ENCODE measurements at regions not wholly inside any gene's neighbourhood (a gene's known extent, or its start where the extent isn't known, plus 50 kb on each side); places are given as distances from the start of the nearest gene placed in this dataset.
"Not testable (repeated sequence)": the region's sequence is repeated elsewhere in the genome, so short reads cannot be mapped to it uniquely, and the experiment has no call there.

DNA sequence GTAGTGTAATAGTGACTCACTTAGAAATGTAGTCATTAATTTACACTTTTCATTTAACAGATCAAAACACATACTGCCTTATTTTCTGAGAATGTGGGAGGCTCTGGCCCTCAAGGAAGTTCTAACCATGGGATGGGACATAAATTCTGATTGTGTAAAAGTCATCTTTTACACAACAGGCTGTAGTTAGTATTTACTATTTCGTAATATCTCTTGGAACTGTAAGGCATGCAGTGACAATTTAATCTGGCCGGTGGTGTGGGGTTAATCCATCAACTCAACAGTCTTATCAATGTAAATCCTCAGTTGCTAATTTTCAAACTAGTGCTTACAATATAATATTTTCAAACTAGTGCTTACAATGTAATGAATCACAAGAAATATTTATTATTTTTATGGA is 1599.2 kb downstream of the EFNB2 start:
- Histone ChIP-seq H3K4me1 (ENCODE audit: insufficient read depth, poor library complexity, severe bottlenecking) (no peaks in the 10 kb centered on the region), H3K36me3 (ENCODE audit: low read depth) (no peaks in the 10 kb centered on the region), H3K27me3 (ENCODE audit: insufficient read depth, poor library complexity, severe bottlenecking) (no peaks in the 10 kb centered on the region), H3K4me3 (ENCODE audit: severe bottlenecking) (no peak overlapping the region), H3K27ac (ENCODE audit: poor library complexity, severe bottlenecking) (no peak overlapping the region), H3K9me3 (ENCODE audit: severe bottlenecking) (no peaks in the 10 kb centered on the region)
- no peak for DNase-seq (ENCODE audit: low spot score)
- TF ChIP-seq, protein P1, sequence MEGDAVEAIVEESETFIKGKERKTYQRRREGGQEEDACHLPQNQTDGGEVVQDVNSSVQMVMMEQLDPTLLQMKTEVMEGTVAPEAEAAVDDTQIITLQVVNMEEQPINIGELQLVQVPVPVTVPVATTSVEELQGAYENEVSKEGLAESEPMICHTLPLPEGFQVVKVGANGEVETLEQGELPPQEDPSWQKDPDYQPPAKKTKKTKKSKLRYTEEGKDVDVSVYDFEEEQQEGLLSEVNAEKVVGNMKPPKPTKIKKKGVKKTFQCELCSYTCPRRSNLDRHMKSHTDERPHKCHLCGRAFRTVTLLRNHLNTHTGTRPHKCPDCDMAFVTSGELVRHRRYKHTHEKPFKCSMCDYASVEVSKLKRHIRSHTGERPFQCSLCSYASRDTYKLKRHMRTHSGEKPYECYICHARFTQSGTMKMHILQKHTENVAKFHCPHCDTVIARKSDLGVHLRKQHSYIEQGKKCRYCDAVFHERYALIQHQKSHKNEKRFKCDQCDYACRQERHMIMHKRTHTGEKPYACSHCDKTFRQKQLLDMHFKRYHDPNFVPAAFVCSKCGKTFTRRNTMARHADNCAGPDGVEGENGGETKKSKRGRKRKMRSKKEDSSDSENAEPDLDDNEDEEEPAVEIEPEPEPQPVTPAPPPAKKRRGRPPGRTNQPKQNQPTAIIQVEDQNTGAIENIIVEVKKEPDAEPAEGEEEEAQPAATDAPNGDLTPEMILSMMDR (IDR thresholded peaks at IDR 0.05; ENCODE audit: poor library complexity, severe bottlenecking) = no peak
- no peak for ATAC-seq (ENCODE audit: low read depth)

DNA sequence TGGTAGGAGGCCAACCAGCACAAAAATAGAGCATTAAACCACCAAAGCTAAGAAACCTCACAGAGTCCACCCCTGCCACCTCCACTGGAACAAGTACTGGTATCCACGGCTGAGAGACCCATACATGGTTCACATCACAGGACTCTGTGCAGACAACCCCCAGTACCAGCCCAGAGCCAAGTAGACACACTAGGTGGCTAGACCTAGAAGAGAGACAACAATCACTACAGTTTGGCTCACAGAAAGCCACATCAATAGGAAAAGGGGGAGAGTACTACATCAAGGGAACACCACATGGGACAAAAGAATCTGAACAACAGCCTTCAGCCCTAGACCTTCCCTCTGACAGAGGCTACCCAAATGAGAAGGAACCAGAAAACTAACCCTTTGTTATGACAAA is 1614.9 kb downstream of the EFNB2 start:
- not testable (repeated sequence) for H3K27ac ChIP-seq (ENCODE audit: poor library complexity, severe bottlenecking); H3K4me3 ChIP-seq (ENCODE audit: severe bottlenecking); H3K4me1 ChIP-seq (ENCODE audit: insufficient read depth, poor library complexity, severe bottlenecking); H3K36me3 ChIP-seq (ENCODE audit: low read depth); DNase-seq (ENCODE audit: low spot score); ATAC-seq (ENCODE audit: low read depth); H3K27me3 ChIP-seq (ENCODE audit: insufficient read depth, poor library complexity, severe bottlenecking); H3K9me3 ChIP-seq (ENCODE audit: severe bottlenecking)

DNA sequence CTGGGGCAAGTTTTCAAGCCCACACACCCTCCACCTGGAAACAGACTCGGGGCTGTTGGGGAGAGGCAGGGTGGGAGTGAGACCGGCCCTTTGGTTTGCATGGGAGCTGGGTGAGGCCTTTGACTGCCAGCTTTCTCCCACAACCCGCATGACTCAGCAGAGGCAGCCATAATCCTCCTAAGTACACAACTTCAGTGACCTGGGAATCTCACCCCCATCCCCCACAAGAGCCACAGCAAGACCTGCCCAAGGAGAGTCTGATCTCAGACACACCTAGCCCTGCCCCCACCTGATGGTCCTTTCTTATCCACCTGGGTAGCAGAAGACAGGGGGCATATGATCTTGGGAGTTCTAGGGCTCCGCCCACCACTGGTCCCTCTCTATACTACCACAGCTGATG is 1615.4 kb downstream of the EFNB2 start:
- H3K27ac ChIP-seq (ENCODE audit: poor library complexity, severe bottlenecking) = no peak overlapping the region
- ATAC-seq (ENCODE audit: low read depth) (no peak), DNase-seq (ENCODE audit: low spot score) (no peak)
- H3K9me3 ChIP-seq (ENCODE audit: severe bottlenecking) = no peaks in the 10 kb centered on the region
- no peaks in the 10 kb centered on the region for H3K4me1 ChIP-seq (ENCODE audit: insufficient read depth, poor library complexity, severe bottlenecking)
- H3K27me3 ChIP-seq (ENCODE audit: insufficient read depth, poor library complexity, severe bottlenecking) = no peaks in the 10 kb centered on the region
- no peaks in the 10 kb centered on the region for H3K36me3 ChIP-seq (ENCODE audit: low read depth)
- TF ChIP-seq, protein P1 (IDR thresholded peaks at IDR 0.05; ENCODE audit: poor library complexity, severe bottlenecking) = no peak
- no peak overlapping the region for H3K4me3 ChIP-seq (ENCODE audit: severe bottlenecking)

DNA sequence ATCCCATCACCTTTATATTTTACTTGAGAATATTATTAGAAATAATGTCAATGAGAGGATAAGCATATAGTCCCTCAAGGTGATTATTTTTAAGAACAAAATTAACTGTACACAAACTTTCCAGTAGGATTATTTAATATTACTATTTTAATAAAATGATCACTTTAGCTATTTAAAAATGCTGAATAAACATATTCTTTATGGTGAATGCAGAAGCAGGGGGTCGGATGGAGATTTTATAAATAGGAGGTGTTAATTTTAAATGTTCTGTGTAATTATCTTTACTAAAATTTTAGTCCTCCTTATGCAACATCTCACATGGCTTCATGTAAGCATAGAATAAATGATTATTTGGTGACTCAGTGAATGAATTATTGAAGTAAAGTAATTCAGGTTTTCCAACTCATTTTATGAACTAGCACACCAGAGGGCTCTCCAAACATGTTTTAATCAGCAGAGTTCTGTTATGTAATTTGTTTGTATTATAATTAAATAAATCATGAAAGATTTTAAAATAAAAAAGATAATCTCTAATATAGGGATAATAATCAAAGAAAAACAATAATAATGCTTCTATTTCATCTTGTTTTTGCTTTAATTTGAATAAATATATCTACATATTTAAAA is 1635.2 kb downstream of the EFNB2 start:
- no peak for DNase-seq (ENCODE audit: low spot score)
- Histone ChIP-seq H3K4me3 (ENCODE audit: severe bottlenecking) (no peak overlapping the region), H3K4me1 (ENCODE audit: insufficient read depth, poor library complexity, severe bottlenecking) (no peaks in the 10 kb centered on the region), H3K9me3 (ENCODE audit: severe bottlenecking) (no peaks in the 10 kb centered on the region), H3K27me3 (ENCODE audit: insufficient read depth, poor library complexity, severe bottlenecking) (no peaks in the 10 kb centered on the region), H3K27ac (ENCODE audit: poor library complexity, severe bottlenecking) (no peak overlapping the region), H3K36me3 (ENCODE audit: low read depth) (no peaks in the 10 kb centered on the region)
- TF ChIP-seq, protein P1 (IDR thresholded peaks at IDR 0.05; ENCODE audit: poor library complexity, severe bottlenecking) = no peak
- no peak for ATAC-seq (ENCODE audit: low read depth)

DNA sequence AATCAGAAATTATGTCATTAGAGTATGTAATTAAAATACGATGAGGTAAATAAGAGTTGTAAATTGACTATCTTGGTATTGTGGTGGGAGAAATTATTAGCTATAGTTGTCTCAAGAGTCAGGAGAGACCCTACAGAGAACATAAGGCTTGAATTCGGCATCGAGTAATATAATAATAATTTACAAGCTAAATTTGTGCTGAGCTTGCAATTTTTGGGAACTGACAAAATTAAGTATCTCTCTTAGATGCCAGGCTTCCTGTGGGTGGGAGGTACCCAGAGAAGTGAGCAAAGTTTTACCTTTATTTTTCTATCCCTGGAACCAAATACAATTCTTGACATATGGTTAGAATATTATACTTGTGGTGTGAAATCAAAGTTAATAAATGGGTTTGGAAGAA is 1637.0 kb downstream of the EFNB2 start:
- no peak for ATAC-seq (ENCODE audit: low read depth)

More for the DNA sequence above, 1637.0 kb downstream of the EFNB2 start:
- H3K27me3 ChIP-seq (ENCODE audit: insufficient read depth, poor library complexity, severe bottlenecking) = no peaks in the 10 kb centered on the region
- H3K9me3 ChIP-seq (ENCODE audit: severe bottlenecking) = no peaks in the 10 kb centered on the region
- no peak for DNase-seq (ENCODE audit: low spot score)
- no peaks in the 10 kb centered on the region for H3K4me1 ChIP-seq (ENCODE audit: insufficient read depth, poor library complexity, severe bottlenecking)
- no peaks in the 10 kb centered on the region for H3K36me3 ChIP-seq (ENCODE audit: low read depth)
- H3K4me3 ChIP-seq (ENCODE audit: severe bottlenecking) = no peak overlapping the region
- H3K27ac ChIP-seq (ENCODE audit: poor library complexity, severe bottlenecking) = no peak overlapping the region
- TF ChIP-seq, protein P1 (IDR thresholded peaks at IDR 0.05; ENCODE audit: poor library complexity, severe bottlenecking) = no peak

All from RWPE2 (cell line).